Smooth muscle cell (in vitro differentiated cells): ENCODE measurements at regions not wholly inside any gene's neighbourhood (a gene's known extent, or its start where the extent isn't known, plus 50 kb on each side); places are given as distances from the start of the nearest gene placed in this dataset.

Experiments
- DNase-seq: peaks from one replicate; lab custom pipeline; 2025; ENCODE audit not compliant: unreplicated experiment; lab: John Stamatoyannopoulos, UW
- H2AFZ ChIP-seq: fragments of 200-600 bp; sonication (generic); 2 replicates; pipeline ENCODE4 v1.6.0; 2016; ENCODE audit warnings: antibody characterized with exemption, low read depth, mild to moderate bottlenecking
- H3F3A ChIP-seq: fragments of 200-600 bp; sonication (generic); 2 replicates; pipeline ENCODE4 v1.6.0; 2017; ENCODE audit warnings: antibody characterized with exemption, low read depth
- H3K27ac ChIP-seq: fragments of 200-600 bp; sonication (generic); 2 replicates; pipeline ENCODE4 v1.5.1; 2016; ENCODE audit warnings: low read depth, mild to moderate bottlenecking
- H3K27me3 ChIP-seq: fragments of 200-600 bp; sonication (generic); 2 replicates; pipeline ENCODE4 v1.6.1; 2016; ENCODE audit warnings: low read depth, mild to moderate bottlenecking
- H3K36me3 ChIP-seq: fragments of 200-600 bp; sonication (generic); 2 replicates; pipeline ENCODE4 v1.5.1; 2016; ENCODE audit warnings: low read depth
- H3K4me1 ChIP-seq: fragments of 200-600 bp; sonication (generic); 2 replicates; pipeline ENCODE4 v1.5.1; 2016; ENCODE audit warnings: low read depth
- H3K4me2 ChIP-seq: fragments of 200-600 bp; sonication (generic); 2 replicates; pipeline ENCODE4 v1.6.0; 2016; ENCODE audit warnings: mild to moderate bottlenecking
- H3K4me3 ChIP-seq: fragments of 200-600 bp; sonication (generic); 2 replicates; pipeline ENCODE4 v1.5.1; 2016; ENCODE audit warnings: mild to moderate bottlenecking
- H3K79me2 ChIP-seq: fragments of 200-600 bp; sonication (generic); 2 replicates; pipeline ENCODE4 v1.6.0; 2016; ENCODE audit warnings: low read depth, mild to moderate bottlenecking
- H3K9ac ChIP-seq: fragments of 200-600 bp; sonication (generic); 2 replicates; pipeline ENCODE4 v1.6.0; 2016; ENCODE audit warnings: low read depth
- H3K9me3 ChIP-seq: fragments of 200-600 bp; sonication (generic); replicated peaks from 2 replicates; pipeline ENCODE4 v1.5.1; 2016; ENCODE audit warnings: low read depth
- H4K20me1 ChIP-seq: fragments of 200-600 bp; sonication (generic); 2 replicates; pipeline ENCODE4 v1.6.0; 2016; ENCODE audit warnings: low read depth
- WGBS: methylation state at CpG from one replicate; pipeline ENCODE4 v1.1.7; 2016; ENCODE audit warnings: low lambda C conversion rate; 5-methylcytosine and 5-hydroxymethylcytosine counted together
- TF ChIP-seq, protein P1 (sequence below): fragments of 200-600 bp; sonication (generic); IDR thresholded peaks from 2 replicates; pipeline ENCODE4 v1.5.1; 2017; ENCODE audit warnings: borderline replicate concordance, mild to moderate bottlenecking, antibody characterized with exemption; ENCODE audit not compliant: insufficient read depth, poor library complexity, severe bottlenecking

DNA sequence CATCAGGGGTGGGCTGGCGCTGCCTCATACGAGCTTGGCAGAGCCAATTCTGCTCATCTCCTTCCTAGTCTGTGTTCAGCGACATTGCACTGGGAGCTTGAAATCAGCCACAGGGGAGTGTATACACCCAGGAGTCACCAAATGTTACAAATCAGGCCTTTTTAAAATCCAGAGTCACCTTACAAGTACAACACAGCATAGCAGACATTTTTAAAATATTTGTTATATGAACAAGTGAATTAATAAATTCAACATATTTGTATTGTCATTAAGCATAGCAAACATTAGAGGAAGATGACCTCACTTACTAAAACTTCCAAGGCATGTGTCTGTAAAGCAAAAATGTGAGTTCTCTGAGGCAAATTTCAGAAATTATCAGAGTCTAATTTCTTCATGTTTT, 210.0 kb downstream of the HLX start:
- Histone ChIP-seq H3K9ac (no peak overlapping the region), H3K27me3 (no peaks in the 10 kb centered on the region), H4K20me1 (no peaks in the 10 kb centered on the region), H3K9me3 (no peaks in the 10 kb centered on the region), H3K4me3 (no peak overlapping the region), H3F3A (peaks cover 4% of the 10 kb centered on the region), H3K79me2 (no peaks in the 10 kb centered on the region), H3K4me1 (no peaks in the 10 kb centered on the region), H3K4me2 (peak overlapping the region; percentile 7), H2AFZ (no peak overlapping the region), H3K27ac (no peak overlapping the region), H3K36me3 (no peaks in the 10 kb centered on the region)
- 86% methylated on average over 3 of the region's 3 CpGs for WGBS
- TF ChIP-seq, protein P1, sequence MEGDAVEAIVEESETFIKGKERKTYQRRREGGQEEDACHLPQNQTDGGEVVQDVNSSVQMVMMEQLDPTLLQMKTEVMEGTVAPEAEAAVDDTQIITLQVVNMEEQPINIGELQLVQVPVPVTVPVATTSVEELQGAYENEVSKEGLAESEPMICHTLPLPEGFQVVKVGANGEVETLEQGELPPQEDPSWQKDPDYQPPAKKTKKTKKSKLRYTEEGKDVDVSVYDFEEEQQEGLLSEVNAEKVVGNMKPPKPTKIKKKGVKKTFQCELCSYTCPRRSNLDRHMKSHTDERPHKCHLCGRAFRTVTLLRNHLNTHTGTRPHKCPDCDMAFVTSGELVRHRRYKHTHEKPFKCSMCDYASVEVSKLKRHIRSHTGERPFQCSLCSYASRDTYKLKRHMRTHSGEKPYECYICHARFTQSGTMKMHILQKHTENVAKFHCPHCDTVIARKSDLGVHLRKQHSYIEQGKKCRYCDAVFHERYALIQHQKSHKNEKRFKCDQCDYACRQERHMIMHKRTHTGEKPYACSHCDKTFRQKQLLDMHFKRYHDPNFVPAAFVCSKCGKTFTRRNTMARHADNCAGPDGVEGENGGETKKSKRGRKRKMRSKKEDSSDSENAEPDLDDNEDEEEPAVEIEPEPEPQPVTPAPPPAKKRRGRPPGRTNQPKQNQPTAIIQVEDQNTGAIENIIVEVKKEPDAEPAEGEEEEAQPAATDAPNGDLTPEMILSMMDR, result no peak
- DNase-seq, result no peak

DNA sequence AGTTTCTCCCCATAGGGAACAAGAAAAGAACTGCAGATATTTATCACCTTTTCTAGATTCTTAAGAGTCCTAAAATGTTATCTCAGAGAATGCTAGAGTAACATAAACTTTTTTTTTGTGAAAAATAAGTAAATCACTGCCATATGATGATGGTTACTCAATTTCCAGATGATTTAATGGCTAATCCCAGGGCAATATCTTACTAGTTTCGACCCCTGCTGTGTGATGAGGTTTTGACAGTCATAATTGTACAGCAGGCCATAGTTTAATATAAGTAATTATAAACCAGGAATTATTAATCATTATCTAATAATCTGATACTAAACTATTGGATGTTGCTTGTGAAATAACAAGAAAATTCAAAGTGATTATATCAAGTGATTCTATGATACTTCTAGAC, 210.6 kb downstream of the HLX start:
- no peaks in the 10 kb centered on the region for H3K4me1 ChIP-seq
- H3K4me2 ChIP-seq, result peak overlapping the region; percentile 7

DNA sequence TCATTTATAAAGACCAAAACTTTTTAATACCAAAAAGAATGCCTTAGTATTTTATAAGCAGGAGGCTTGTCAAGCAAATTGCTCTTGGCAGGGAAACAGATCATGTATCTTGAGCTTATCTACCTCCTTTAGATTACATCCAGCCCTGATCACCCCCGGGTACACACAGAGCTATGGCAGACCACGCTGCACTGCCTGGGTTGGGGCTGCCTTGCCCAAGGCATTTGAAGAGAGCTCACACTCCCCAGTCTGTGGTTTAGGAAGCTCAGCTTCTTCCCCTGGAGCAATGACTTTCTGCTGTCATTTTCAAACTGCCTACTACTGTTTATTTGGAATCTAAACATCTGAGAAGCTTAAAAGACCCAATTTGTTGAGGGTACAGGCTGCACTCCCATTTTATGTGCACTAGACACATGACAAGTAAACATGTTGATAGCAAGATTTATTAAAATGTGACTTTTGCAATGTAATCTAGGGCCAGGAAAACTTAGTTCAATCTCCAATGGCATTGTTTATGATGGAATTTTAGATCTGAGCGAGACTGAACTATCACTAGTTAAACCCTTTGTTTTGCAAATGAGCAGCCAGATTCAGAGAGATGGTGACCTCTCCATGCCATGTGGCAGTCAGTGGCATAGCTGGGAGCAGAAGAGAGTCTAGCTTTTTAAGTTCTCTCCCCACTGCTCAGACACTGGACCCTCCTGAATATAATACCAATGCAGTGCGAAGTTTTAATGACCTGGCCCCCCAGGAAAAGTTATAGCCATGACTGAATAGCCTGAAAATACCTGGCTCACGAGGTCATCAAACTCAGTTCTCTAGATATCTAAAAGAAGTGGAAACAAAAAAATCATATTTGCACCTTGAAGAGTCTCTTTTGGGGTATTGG, 214.9 kb downstream of the HLX start:
- no peaks in the 10 kb centered on the region for H3K9me3 ChIP-seq
- no peaks in the 10 kb centered on the region for H3K36me3 ChIP-seq
- peaks cover 16% of the 10 kb centered on the region for H3F3A ChIP-seq
- TF ChIP-seq, protein P1, result no peak
- no peak overlapping the region for H3K9ac ChIP-seq
- no peaks in the 10 kb centered on the region for H3K79me2 ChIP-seq
- H3K27ac ChIP-seq, result no peak overlapping the region
- WGBS, result 49% methylated on average over 5 of the region's 5 CpGs
- H3K27me3 ChIP-seq, result no peaks in the 10 kb centered on the region
- no peaks in the 10 kb centered on the region for H4K20me1 ChIP-seq
- H3K4me3 ChIP-seq, result no peak overlapping the region
- no peaks in the 10 kb centered on the region for H3K4me1 ChIP-seq
- DNase-seq, result no peak
- H3K4me2 ChIP-seq, result peak overlapping the region; percentile 33
- no peak overlapping the region for H2AFZ ChIP-seq

More for the DNA sequence above, 210.6 kb downstream of the HLX start:
- TF ChIP-seq, protein P1, result no peak
- 75% methylated on average over 1 of the region's 1 CpG for WGBS
- no peak overlapping the region for H3K4me3 ChIP-seq
- peaks cover 4% of the 10 kb centered on the region for H3F3A ChIP-seq
- no peak overlapping the region for H3K9ac ChIP-seq
- no peaks in the 10 kb centered on the region for H3K36me3 ChIP-seq
- no peaks in the 10 kb centered on the region for H3K9me3 ChIP-seq
- no peak overlapping the region for H3K27ac ChIP-seq
- DNase-seq, result no peak
- H2AFZ ChIP-seq, result no peak overlapping the region
- no peaks in the 10 kb centered on the region for H4K20me1 ChIP-seq
- no peaks in the 10 kb centered on the region for H3K27me3 ChIP-seq
- no peaks in the 10 kb centered on the region for H3K79me2 ChIP-seq
